Heart left ventricle (tissue), 16 donors: ENCODE measurements at regions not wholly inside any gene's neighbourhood (a gene's known extent, or its start where the extent isn't known, plus 50 kb on each side); places are given as distances from the start of the nearest gene placed in this dataset.

Experiments used
- ATAC-seq, 4 donors: fragments of 200-7000 bp; cut with Tn5 transposase; one replicate each; pipeline ENCODE4 v1.9.1; 2020 to 2022; ENCODE audit warnings: moderate library complexity in 4 of 4, mild to moderate bottlenecking in 3 of 4, moderate number of reproducible peaks in 1 of 4
- DNase-seq, 5 donors: peaks; one replicate each; pipeline ENCODE4 v3.0.0-alpha.2; 2020
- H3K27ac ChIP-seq, 12 donors: fragments of 200-600 bp; sonication (generic) in 4 of 12; one replicate each; pipeline versions ENCODE4 v1.5.0 to v1.8.0; 2016 to 2022; ENCODE audit warnings: mild to moderate bottlenecking in 2 of 12
- H3K27me3 ChIP-seq, 9 donors: fragments of 200-600 bp; sonication (generic) in 2 of 9; one replicate each; pipeline versions ENCODE4 v1.5.1 to v1.8.0; 2016 to 2022; ENCODE audit warnings: mild to moderate bottlenecking in 3 of 9
- H3K36me3 ChIP-seq, 9 donors: fragments of 200-600 bp; sonication (generic) in 2 of 9; one replicate each; pipeline versions ENCODE4 v1.5.0 to v1.8.0; 2018 to 2022; ENCODE audit warnings: mild to moderate bottlenecking in 2 of 9
- H3K4me1 ChIP-seq, 12 donors: fragments of 200-600 bp; sonication (generic) in 4 of 12; one replicate each; pipeline versions ENCODE4 v1.5.0 to v1.8.0; 2016 to 2022; ENCODE audit warnings: mild to moderate bottlenecking in 3 of 12
- H3K4me3 ChIP-seq, 12 donors: fragments of 200-600 bp; sonication (generic) in 4 of 12; one replicate each; pipeline versions ENCODE4 v1.5.0 to v1.8.0; 2017 to 2022; ENCODE audit warnings: mild to moderate bottlenecking in 9 of 12, moderate library complexity in 4 of 12
- H3K9me3 ChIP-seq, 12 donors: fragments of 200-600 bp; sonication (generic) in 4 of 12; one replicate each; pipeline versions ENCODE4 v1.5.0 to v1.8.0; 2016 to 2022; ENCODE audit warnings: mild to moderate bottlenecking in 1 of 12
- POLR2A ChIP-seq, 2 donors: fragments of 450-650 bp; IDR thresholded peaks; one replicate each; pipeline ENCODE4 v1.6.1; 2017; ENCODE audit warnings: antibody characterized with exemption in 2 of 2, mild to moderate bottlenecking in 2 of 2, moderate library complexity in 2 of 2
- WGBS, 4 donors: extraction: QIAGEN DNeasy Blood & Tissue Kit in 2 of 4; methylation state at CpG; one replicate each; pipeline versions ENCODE4 v1.1.5 to v1.1.7; 2013 to 2018; 5-methylcytosine and 5-hydroxymethylcytosine counted together
- intact Hi-C, 10 donors: fragments of 100-400 bp; cut with DNase I; formaldehyde crosslinking; loops; one replicate each; pipeline versions ENCODE4 v1.11.1 to v1.14.2; 2022
- TF ChIP-seq, protein P1 (sequence below), 12 donors: fragments of 200-600 bp; sonication (generic) in 4 of 12; IDR thresholded peaks; one replicate each; pipeline versions ENCODE4 v1.5.0 to v1.8.0; 2018 to 2022; ENCODE audit warnings: antibody characterized with exemption in 12 of 12, mild to moderate bottlenecking in 5 of 12
- donor health status: ischemic (EF 13 %, LVEDD 7.1; RV severe dilation, severe dysfunction).
- donor health status: healthy with polysubstance abuse.
- donor health status: DM: no; HTN: yes; CAD: no.
- donor health status: DM: no; HTN: no; CAD: no.
- donor health status: ischemic (EF 25% LVEDD 6.9; RV normal size, moderate dysfunction).
- donor health status: ischemic (EF 25% LVEDD 5.7; RV mildly dilated, moderate dysfunction).
- donor health status: healthy.
- donor health status: DM: yes; HTN: yes; CAD: no.
- donor health status: ischemic (EF 35%, LVEDD 5.7; RV mildly dilated, moderate dysfunction).
- donor health status: nonischemic (EF 11% LVEDD 7.7; RV severe dilation, severe dysfunction).
- donor health status: DM: yes; HTN: yes; CAD: no.
- donor health status: PGD.
- donor health status: ischemic (EF 29% LVEDD 5.4; RV normal size, mild dysfunction).
- donor health status: nonischemic (EF 23%, LVEDD 6.1; RV moderate dilation, normal function).

DNA sequence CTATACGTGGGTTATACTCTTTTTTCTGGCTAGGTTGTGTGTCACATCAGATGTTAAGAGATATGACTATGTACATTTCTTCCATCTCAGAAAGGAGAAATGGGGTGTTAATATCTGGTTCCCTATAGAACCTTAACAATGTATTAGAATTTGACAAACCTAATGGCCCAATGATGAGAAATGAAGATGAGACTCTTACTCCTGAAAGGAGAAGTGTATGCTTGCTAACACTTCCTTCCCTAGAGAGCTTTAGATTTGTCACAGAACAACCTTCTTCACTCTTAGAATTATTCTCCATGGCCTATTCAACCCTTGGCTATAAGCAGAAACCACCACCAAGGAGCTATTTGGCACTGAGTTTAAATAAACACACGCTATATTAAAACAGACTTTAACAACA, 839.6 kb downstream of the GALC start:
- TF ChIP-seq, protein P1, sequence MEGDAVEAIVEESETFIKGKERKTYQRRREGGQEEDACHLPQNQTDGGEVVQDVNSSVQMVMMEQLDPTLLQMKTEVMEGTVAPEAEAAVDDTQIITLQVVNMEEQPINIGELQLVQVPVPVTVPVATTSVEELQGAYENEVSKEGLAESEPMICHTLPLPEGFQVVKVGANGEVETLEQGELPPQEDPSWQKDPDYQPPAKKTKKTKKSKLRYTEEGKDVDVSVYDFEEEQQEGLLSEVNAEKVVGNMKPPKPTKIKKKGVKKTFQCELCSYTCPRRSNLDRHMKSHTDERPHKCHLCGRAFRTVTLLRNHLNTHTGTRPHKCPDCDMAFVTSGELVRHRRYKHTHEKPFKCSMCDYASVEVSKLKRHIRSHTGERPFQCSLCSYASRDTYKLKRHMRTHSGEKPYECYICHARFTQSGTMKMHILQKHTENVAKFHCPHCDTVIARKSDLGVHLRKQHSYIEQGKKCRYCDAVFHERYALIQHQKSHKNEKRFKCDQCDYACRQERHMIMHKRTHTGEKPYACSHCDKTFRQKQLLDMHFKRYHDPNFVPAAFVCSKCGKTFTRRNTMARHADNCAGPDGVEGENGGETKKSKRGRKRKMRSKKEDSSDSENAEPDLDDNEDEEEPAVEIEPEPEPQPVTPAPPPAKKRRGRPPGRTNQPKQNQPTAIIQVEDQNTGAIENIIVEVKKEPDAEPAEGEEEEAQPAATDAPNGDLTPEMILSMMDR (IDR thresholded peaks at IDR 0.05) = no peak
- TF ChIP-seq POLR2A (IDR thresholded peaks at IDR 0.05) = no peak
- WGBS, 4 donors = 64 to 77% (median 71%) methylated on average over 2 of the region's 2 CpGs
- no peaks in the 10 kb centered on the region for H3K27me3 ChIP-seq
- H3K9me3 ChIP-seq = no peaks in the 10 kb centered on the region
- no peak overlapping the region for H3K4me3 ChIP-seq
- ATAC-seq (no peak), DNase-seq (no peak)
- intact Hi-C loops = no loop called here
- H3K36me3 ChIP-seq = no peaks in the 10 kb centered on the region
- H3K27ac ChIP-seq = no peak overlapping the region
- H3K4me1 ChIP-seq = no peaks in the 10 kb centered on the region

DNA sequence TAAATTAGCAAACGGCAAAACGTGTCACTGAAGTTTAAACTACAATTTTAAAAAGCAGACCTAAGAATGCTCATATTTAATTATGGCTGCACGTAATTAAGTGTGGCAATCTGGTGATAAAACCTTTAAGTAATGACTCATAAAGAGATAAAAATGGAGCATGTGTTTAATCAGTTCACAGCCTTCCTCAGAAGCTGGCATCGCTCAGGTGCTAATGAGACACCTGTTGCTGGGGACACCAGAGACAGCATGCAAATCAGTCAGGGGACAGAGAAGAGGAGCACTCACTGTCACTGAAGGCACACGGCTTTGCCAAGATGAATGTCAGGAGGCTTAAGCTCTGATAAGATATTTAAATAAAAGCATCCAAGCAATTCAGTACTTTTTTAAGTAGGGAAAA, 840.3 kb downstream of the GALC start:
- intact Hi-C loops = no loop called here
- WGBS, 4 donors = 36 to 45% (median 40%) methylated on average over 5 of the region's 5 CpGs
- H3K27ac ChIP-seq = no peak overlapping the region
- no peaks in the 10 kb centered on the region for H3K9me3 ChIP-seq
- TF ChIP-seq POLR2A (IDR thresholded peaks at IDR 0.05) = no peak
- TF ChIP-seq, protein P1 (IDR thresholded peaks at IDR 0.05) = no peak
- DNase-seq = no peak
- no peak for ATAC-seq
- H3K4me1 ChIP-seq = no peaks in the 10 kb centered on the region
- H3K4me3 ChIP-seq = no peak overlapping the region
- no peaks in the 10 kb centered on the region for H3K27me3 ChIP-seq
- no peaks in the 10 kb centered on the region for H3K36me3 ChIP-seq

DNA sequence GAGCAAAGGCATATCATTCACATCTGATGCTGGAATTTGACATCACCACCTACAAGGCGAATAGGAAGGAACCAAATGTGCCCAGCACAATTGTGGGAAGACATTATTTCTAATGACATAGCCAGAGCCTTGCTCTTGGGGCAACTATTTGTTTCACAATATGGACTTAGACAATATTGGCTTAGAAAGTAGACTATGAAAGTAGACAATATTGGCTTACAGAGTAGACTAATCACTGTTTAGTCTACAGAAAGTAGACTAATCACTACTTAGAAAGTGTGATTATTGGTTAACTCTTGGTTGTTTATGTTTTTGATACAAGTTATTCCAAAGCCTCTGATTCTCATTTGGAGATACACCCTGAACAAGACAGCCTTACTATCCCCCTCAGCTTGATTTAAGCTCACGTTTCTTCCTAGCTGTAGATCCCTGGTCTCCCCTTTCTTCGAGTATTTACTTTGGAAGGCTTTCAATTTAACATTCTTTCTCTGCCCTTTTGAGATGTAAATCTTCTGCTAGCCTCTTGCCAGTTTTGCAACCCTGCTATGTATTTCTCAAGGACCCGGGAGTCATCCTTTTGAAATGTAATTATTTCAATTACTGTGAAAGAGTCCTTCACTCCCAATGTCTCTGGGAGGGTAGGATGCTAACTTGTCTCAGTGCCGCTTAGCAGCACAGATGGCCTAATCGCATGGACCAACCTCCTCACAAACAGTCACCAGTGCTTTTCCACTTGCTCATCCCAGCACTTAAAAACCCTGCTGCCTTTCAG, 843.2 kb downstream of the GALC start:
- no peaks in the 10 kb centered on the region for H3K4me1 ChIP-seq
- no peaks in the 10 kb centered on the region for H3K36me3 ChIP-seq
- H3K27me3 ChIP-seq = no peaks in the 10 kb centered on the region
- DNase-seq = no peak
- intact Hi-C loops = no loop called here
- no peak for ATAC-seq
- no peak overlapping the region for H3K27ac ChIP-seq
- no peaks in the 10 kb centered on the region for H3K9me3 ChIP-seq
- TF ChIP-seq, protein P1 (IDR thresholded peaks at IDR 0.05) = no peak
- TF ChIP-seq POLR2A (IDR thresholded peaks at IDR 0.05) = no peak
- no peak overlapping the region for H3K4me3 ChIP-seq
- 35 to 44% (median 41%) methylated on average over 6 of the region's 6 CpGs for WGBS, 4 donors

DNA sequence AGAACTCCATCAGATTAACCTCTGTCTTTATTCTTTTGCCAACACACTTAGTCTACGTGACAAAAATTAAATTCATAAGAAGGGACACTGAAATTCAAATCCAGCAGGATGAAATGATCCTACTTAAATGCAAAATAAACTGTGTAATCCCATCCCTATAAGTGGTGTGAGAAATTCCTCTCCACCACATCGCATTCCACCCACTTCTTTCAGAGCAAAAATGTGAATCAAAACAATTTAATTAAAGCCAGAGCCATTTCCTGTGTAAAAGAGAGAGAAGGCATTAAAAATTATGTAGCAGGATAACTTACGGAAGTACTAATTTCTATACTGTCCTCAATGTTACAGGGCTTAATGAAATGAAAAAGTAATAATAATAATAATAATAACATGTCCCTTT, 844.3 kb downstream of the GALC start:
- 44 to 50% (median 46%) methylated on average over 3 of the region's 3 CpGs for WGBS, 4 donors
- no peaks in the 10 kb centered on the region for H3K9me3 ChIP-seq
- H3K4me3 ChIP-seq = no peak overlapping the region
- H3K4me1 ChIP-seq = no peaks in the 10 kb centered on the region
- intact Hi-C loops = no loop called here
- no peaks in the 10 kb centered on the region for H3K27me3 ChIP-seq
- ATAC-seq (no peak), DNase-seq (no peak)
- TF ChIP-seq POLR2A (IDR thresholded peaks at IDR 0.05) = no peak
- TF ChIP-seq, protein P1 (IDR thresholded peaks at IDR 0.05) = no peak
- no peaks in the 10 kb centered on the region for H3K36me3 ChIP-seq
- H3K27ac ChIP-seq = no peak overlapping the region
